H1 (cell line): ENCODE measurements at regions not wholly inside any gene's neighbourhood (a gene's known extent, or its start where the extent isn't known, plus 50 kb on each side); places are given as distances from the start of the nearest gene placed in this dataset.
"Not testable (repeated sequence)": the region's sequence is repeated elsewhere in the genome, so short reads cannot be mapped to it uniquely, and the experiment has no call there.

Source experiments
- CTCF ChIA-PET: fragments of 300-600 bp; sonication (Branson Sonifier 250); formaldehyde crosslinking; loops from one replicate; lab custom pipeline; 2021; ENCODE audit not compliant: partially characterized antibody; lab: Charles Lee
- POLR2A ChIA-PET: fragments of 300-600 bp; sonication (Branson Sonifier 250); formaldehyde crosslinking; loops from one replicate; lab custom pipeline; 2021; ENCODE audit warnings: inconsistent platforms; ENCODE audit not compliant: partially characterized antibody; lab: Charles Lee
- DNase-seq, 2 experiments: peaks; one replicate each; pipeline versions ENCODE4 v3.0.0 to v3.0.0-alpha.2; 2010 to 2022; ENCODE audit warnings: low spot score in 2 of 2, low read depth in 1 of 2, mixed read lengths in 1 of 2
- FAIRE-seq: peaks from 2 replicates; lab custom pipeline; 2011; peaks lifted over from hg19 to GRCh38; lab: Jason Lieb, UNC
- H2AFZ ChIP-seq: 2 replicates; pipeline ENCODE4 v1.8.1; 2012; ENCODE audit warnings: low read length, inconsistent platforms
- H2AK5ac ChIP-seq: 2 replicates; pipeline ENCODE4 v1.6.1; 2013; ENCODE audit warnings: low read depth, low read length
- H2BK120ac ChIP-seq: replicated peaks from 2 replicates; pipeline ENCODE3; 2013; ENCODE audit warnings: low read depth, low read length, inconsistent platforms
- H2BK12ac ChIP-seq: 2 replicates; pipeline ENCODE4 v1.6.1; 2013; ENCODE audit warnings: low read depth, low read length
- H2BK15ac ChIP-seq: 2 replicates; pipeline ENCODE4 v1.6.1; 2013; ENCODE audit warnings: low read length
- H2BK20ac ChIP-seq: 2 replicates; pipeline ENCODE4 v1.6.1; 2013; ENCODE audit warnings: low read length
- H2BK5ac ChIP-seq: 2 replicates; pipeline ENCODE4 v1.6.1; 2013; ENCODE audit warnings: low read depth, low read length
- H3K14ac ChIP-seq: 2 replicates; pipeline ENCODE4 v1.6.1; 2013; ENCODE audit warnings: inconsistent platforms; ENCODE audit not compliant: insufficient read length
- H3K18ac ChIP-seq: 2 replicates; pipeline ENCODE4 v1.6.1; 2013; ENCODE audit warnings: low read length; ENCODE audit errors: extremely low read depth
- H3K23ac ChIP-seq: 2 replicates; pipeline ENCODE4 v1.6.1; 2013; ENCODE audit warnings: inconsistent platforms; ENCODE audit not compliant: insufficient read length
- H3K23me2 ChIP-seq: 2 replicates; pipeline ENCODE4 v1.6.1; 2013; ENCODE audit warnings: low read depth, low read length
- H3K27ac ChIP-seq: 2 replicates; pipeline ENCODE4 v1.6.1; 2011; ENCODE audit warnings: low read depth, low read length, inconsistent platforms
- H3K27me3 ChIP-seq, 4 experiments: replicated peaks in 1 of 4; 1 replicate in 1 of 4; 2 replicates in 3 of 4; pipeline versions ENCODE4 v1.6.1 to v1.8.1; 2011 to 2013; ENCODE audit warnings: low read length in 3 of 4, mild to moderate bottlenecking in 3 of 4, inconsistent platforms in 2 of 4, mixed read lengths in 2 of 4, moderate library complexity in 1 of 4; ENCODE audit not compliant: control insufficient read depth in 3 of 4, insufficient read depth in 3 of 4; ENCODE audit errors: extremely low read depth in 1 of 4
- H3K36me3 ChIP-seq, 4 experiments: 2 replicates each; pipeline versions ENCODE4 v1.6.1 to v1.8.1; 2011 to 2013; ENCODE audit warnings: mild to moderate bottlenecking in 4 of 4, low read length in 3 of 4, moderate library complexity in 2 of 4, control low read depth in 1 of 4, inconsistent platforms in 1 of 4; ENCODE audit not compliant: insufficient read depth in 4 of 4, control insufficient read depth in 2 of 4
- H3K4ac ChIP-seq: replicated peaks from 2 replicates; pipeline ENCODE3; 2013; ENCODE audit warnings: low read length, low read depth, mixed read lengths, inconsistent platforms; ENCODE audit not compliant: insufficient read length
- H3K4me1 ChIP-seq, 4 experiments: replicated peaks in 1 of 4; 1 replicate in 1 of 4; 2 replicates in 3 of 4; pipeline versions ENCODE4 v1.6.1 to v1.8.1; 2011 to 2013; ENCODE audit warnings: low read length in 3 of 4, inconsistent platforms in 2 of 4, mixed read lengths in 1 of 4; ENCODE audit not compliant: insufficient read depth in 4 of 4, control insufficient read depth in 3 of 4
- H3K4me2 ChIP-seq, 2 experiments: 2 replicates each; pipeline versions ENCODE4 v1.6.1 to v1.8.1; 2011 to 2013; ENCODE audit warnings: low read depth in 2 of 2, low read length in 2 of 2, control low read depth in 1 of 2, inconsistent platforms in 1 of 2, mild to moderate bottlenecking in 1 of 2; ENCODE audit not compliant: insufficient read depth in 1 of 2
- H3K4me3 ChIP-seq, 4 experiments: fragments of 200-600, 300-600 bp in 1 of 4; sonication (generic), shearing (Covaris generic), sonication (Bioruptor Twin) in 1 of 4; 2 replicates each; pipeline versions ENCODE4 v1.5.1 to v1.8.1; 2011 to 2016; ENCODE audit warnings: low read length in 4 of 4, low read depth in 3 of 4, control low read depth in 2 of 4, inconsistent platforms in 2 of 4, mild to moderate bottlenecking in 2 of 4, mixed read lengths in 1 of 4, moderate library complexity in 1 of 4; ENCODE audit not compliant: insufficient read depth in 2 of 4; ENCODE audit errors: extremely low read depth in 1 of 4
- H3K56ac ChIP-seq: replicated peaks from 2 replicates; pipeline ENCODE3; 2013; ENCODE audit warnings: low read depth, mild to moderate bottlenecking, mixed read lengths, low read length, inconsistent platforms; ENCODE audit not compliant: insufficient read length
- H3K79me1 ChIP-seq: 2 replicates; pipeline ENCODE4 v1.6.1; 2013; ENCODE audit warnings: low read depth, low read length, control low read depth
- H3K79me2 ChIP-seq, 2 experiments: 2 replicates each; pipeline versions ENCODE4 v1.6.1 to v1.8.1; 2012 to 2013; ENCODE audit warnings: low read length in 2 of 2, mild to moderate bottlenecking in 2 of 2, inconsistent platforms in 1 of 2; ENCODE audit not compliant: insufficient read depth in 2 of 2, control insufficient read depth in 1 of 2
- H3K9ac ChIP-seq, 4 experiments: replicated peaks in 1 of 4; 1 replicate in 1 of 4; 2 replicates in 3 of 4; pipeline versions ENCODE4 v1.6.1 to v1.8.1; 2011 to 2013; ENCODE audit warnings: low read depth in 3 of 4, low read length in 3 of 4, control low read depth in 2 of 4, mild to moderate bottlenecking in 2 of 4, moderate library complexity in 2 of 4, inconsistent platforms in 1 of 4; ENCODE audit errors: extremely low read depth in 1 of 4
- H3K9me3 ChIP-seq, 2 experiments: 2 replicates each; pipeline versions ENCODE4 v1.6.1 to v1.8.1; 2012 to 2013; ENCODE audit warnings: mild to moderate bottlenecking in 2 of 2, moderate library complexity in 2 of 2, control low read depth in 1 of 2, inconsistent platforms in 1 of 2, low read depth in 1 of 2, low read length in 1 of 2, mixed read lengths in 1 of 2; ENCODE audit not compliant: insufficient read depth in 2 of 2
- H4K20me1 ChIP-seq, 2 experiments: replicated peaks in 1 of 2; 2 replicates each; pipeline versions ENCODE3 to v1.8.1; 2011 to 2013; ENCODE audit warnings: inconsistent platforms in 2 of 2, low read length in 2 of 2, mild to moderate bottlenecking in 1 of 2; ENCODE audit not compliant: insufficient read depth in 2 of 2, control insufficient read depth in 1 of 2
- H4K5ac ChIP-seq: 2 replicates; pipeline ENCODE4 v1.6.1; 2013; ENCODE audit warnings: low read length, low read depth, mixed read lengths, inconsistent platforms; ENCODE audit not compliant: insufficient read length
- H4K8ac ChIP-seq: 2 replicates; pipeline ENCODE4 v1.8.0; 2013; ENCODE audit warnings: mild to moderate bottlenecking, moderate library complexity, low read length, inconsistent platforms; ENCODE audit not compliant: insufficient read depth; ENCODE audit errors: extremely low read depth
- H4K91ac ChIP-seq: replicated peaks from 2 replicates; pipeline ENCODE3; 2013; ENCODE audit warnings: low read length, mixed read lengths, inconsistent platforms; ENCODE audit not compliant: insufficient read length
- WGBS, 2 experiments: shearing (Covaris generic) in 1 of 2; methylation state at CpG; one replicate each; pipeline versions ENCODE4 v1.1.6 to v1.1.7; 2013 to 2015; ENCODE audit warnings: low lambda C conversion rate in 2 of 2, mixed read lengths in 2 of 2, inconsistent platforms in 1 of 2, low coverage in 1 of 2, missing lambda C conversion rate in 1 of 2; ENCODE audit not compliant: insufficient replicate concordance in 2 of 2, insufficient coverage in 1 of 2, insufficient read length in 1 of 2; ENCODE audit errors: extremely low coverage in 1 of 2, missing lambda C conversion rate in 1 of 2; 5-methylcytosine and 5-hydroxymethylcytosine counted together

GRCh38 chrX:75961321-75961720, 176.3 kb upstream of the MAGEE2 start:
- H3K18ac ChIP-seq, H3K23me2 ChIP-seq, CTCF ChIA-PET, H2AFZ ChIP-seq, H3K56ac ChIP-seq, H2BK120ac ChIP-seq, H3K79me1 ChIP-seq, H3K36me3 ChIP-seq, H3K4me3 ChIP-seq, H3K4ac ChIP-seq, H3K79me2 ChIP-seq, H4K91ac ChIP-seq, H3K14ac ChIP-seq, H3K4me1 ChIP-seq, H2BK20ac ChIP-seq, H2AK5ac ChIP-seq, H3K27ac ChIP-seq, H4K5ac ChIP-seq, H3K4me2 ChIP-seq, H3K23ac ChIP-seq, H2BK15ac ChIP-seq, H3K27me3 ChIP-seq, H4K8ac ChIP-seq, H3K9me3 ChIP-seq, H3K9ac ChIP-seq, POLR2A ChIA-PET, DNase-seq, FAIRE-seq, H4K20me1 ChIP-seq, H2BK5ac ChIP-seq, H2BK12ac ChIP-seq: not testable (repeated sequence)
- WGBS, 2 experiments: no CpG with 5 or more reads among the region's 1 CpG
